Neural cell (in vitro differentiated cells): ENCODE measurements at regions not wholly inside any gene's neighbourhood (a gene's known extent, or its start where the extent isn't known, plus 50 kb on each side); places are given as distances from the start of the nearest gene placed in this dataset.

Source experiments
- CTCF ChIP-seq: fragments of 450-650 bp; IDR thresholded peaks from 2 replicates; pipeline ENCODE4 v1.5.1; 2014; ENCODE audit warnings: antibody characterized with exemption, mild to moderate bottlenecking, moderate library complexity; ENCODE audit not compliant: poor library complexity, severe bottlenecking
- EZH2 ChIP-seq: fragments of 200-600, 300-800 bp; shearing (Covaris generic), sonication (generic); IDR thresholded peaks from 2 replicates; pipeline ENCODE4 v1.6.1; 2014; ENCODE audit warnings: antibody characterized with exemption, low read length, borderline replicate concordance, mild to moderate bottlenecking; ENCODE audit not compliant: insufficient read depth, poor library complexity, severe bottlenecking
- RAD21 ChIP-seq: fragments of 450-650 bp; conservative IDR thresholded peaks from 2 replicates; pipeline ENCODE4 v1.6.1; 2014; ENCODE audit warnings: antibody characterized with exemption, mild to moderate bottlenecking, moderate library complexity
- REST ChIP-seq: IDR thresholded peaks from 2 replicates; pipeline ENCODE4 v1.6.1; 2012; ENCODE audit warnings: borderline replicate concordance

- TF ChIP-seq EZH2 = no peak
- TF ChIP-seq RAD21 = no peak
- no peak for TF ChIP-seq CTCF
- TF ChIP-seq REST = no peak
Observed at GRCh38 chr13:44232774-44233173, 140.8 kb upstream of the SERP2 start.
